DND-41 (cell line): ENCODE measurements at regions not wholly inside any gene's neighbourhood (a gene's known extent, or its start where the extent isn't known, plus 50 kb on each side); places are given as distances from the start of the nearest gene placed in this dataset.

ENCODE experiments used
- ATAC-seq: fragments of 200-7000 bp; cut with Tn5 transposase; 3 replicates; pipeline ENCODE4 v1.9.1; 2021; ENCODE audit warnings: low read depth; ENCODE audit not compliant: insufficient read depth
- DNase-seq: peaks from one replicate; pipeline ENCODE4 v3.0.0-alpha.2; 2020
- H2AFZ ChIP-seq: 2 replicates; pipeline ENCODE4 v1.6.0; 2012; ENCODE audit warnings: low read depth, low read length
- H3K27ac ChIP-seq: 2 replicates; pipeline ENCODE4 v1.5.1; 2012; ENCODE audit warnings: low read length, inconsistent platforms
- H3K27me3 ChIP-seq: fragments of 200-600 bp; sonication (generic); 2 replicates; pipeline ENCODE4 v1.6.0; 2012; ENCODE audit warnings: low read length, mild to moderate bottlenecking, inconsistent platforms; ENCODE audit not compliant: insufficient read depth, poor library complexity
- H3K36me3 ChIP-seq: 2 replicates; pipeline ENCODE4 v1.5.1; 2012; ENCODE audit warnings: low read length, inconsistent platforms; ENCODE audit not compliant: insufficient read depth
- H3K4me1 ChIP-seq: 2 replicates; pipeline ENCODE4 v1.5.1; 2012; ENCODE audit warnings: mild to moderate bottlenecking, low read length; ENCODE audit not compliant: insufficient read depth
- H3K4me2 ChIP-seq: 2 replicates; pipeline ENCODE4 v1.6.0; 2012; ENCODE audit warnings: mild to moderate bottlenecking, moderate library complexity, low read length, inconsistent platforms; ENCODE audit not compliant: insufficient read depth
- H3K4me3 ChIP-seq, 2 experiments: fragments of 200-600 bp in 1 of 2; shearing (Covaris generic) in 1 of 2; 2 replicates each; pipeline ENCODE4 v1.5.1; 2012 to 2016; ENCODE audit warnings: inconsistent platforms in 2 of 2, low read length in 2 of 2, mild to moderate bottlenecking in 2 of 2, low read depth in 1 of 2, moderate library complexity in 1 of 2
- H3K79me2 ChIP-seq: 2 replicates; pipeline ENCODE4 v1.6.0; 2012; ENCODE audit warnings: low read length, inconsistent platforms; ENCODE audit not compliant: insufficient read depth
- H3K9ac ChIP-seq: 2 replicates; pipeline ENCODE4 v1.6.0; 2012; ENCODE audit warnings: low read depth, mild to moderate bottlenecking, inconsistent platforms, low read length, moderate library complexity
- H3K9me3 ChIP-seq: 2 replicates; pipeline ENCODE4 v1.5.1; 2012; ENCODE audit warnings: low read length, moderate library complexity, mild to moderate bottlenecking, inconsistent platforms; ENCODE audit not compliant: insufficient read depth, severe bottlenecking
- H4K20me1 ChIP-seq: 2 replicates; pipeline ENCODE4 v1.6.0; 2012; ENCODE audit warnings: low read length; ENCODE audit not compliant: insufficient read depth
- EZH2 ChIP-seq: IDR thresholded peaks from 3 replicates; pipeline ENCODE4 v1.6.1; 2012; ENCODE audit warnings: borderline replicate concordance, low read depth, mild to moderate bottlenecking, moderate library complexity, low read length, inconsistent platforms; ENCODE audit not compliant: severe bottlenecking
- TF ChIP-seq, protein P1 (sequence below): IDR thresholded peaks from 2 replicates; pipeline ENCODE4 v1.5.1; 2012; ENCODE audit warnings: borderline replicate concordance, low read length, moderate library complexity, mild to moderate bottlenecking; ENCODE audit not compliant: poor library complexity, severe bottlenecking; ENCODE audit errors: extremely low read depth

DNA sequence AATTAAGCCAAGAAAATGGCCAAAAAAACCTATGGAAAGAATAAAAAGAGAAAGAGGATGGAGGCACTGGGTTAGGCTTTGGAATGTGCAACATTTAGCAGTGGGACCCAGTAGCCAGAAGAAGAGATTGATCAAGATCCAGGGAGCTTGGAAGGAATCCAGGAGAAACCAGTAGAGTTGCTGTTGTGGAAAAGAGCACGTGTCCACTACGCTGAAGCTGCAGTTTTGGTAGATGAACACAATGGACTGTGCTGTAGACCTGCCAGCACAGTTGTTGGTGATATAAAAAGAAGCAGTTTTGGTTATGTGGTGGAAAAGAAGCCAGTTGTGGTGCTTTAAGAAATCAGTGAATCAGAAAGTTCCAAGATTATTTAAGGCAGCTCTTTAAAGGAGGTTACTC is 802.2 kb upstream of the POM121L12 start:
- TF ChIP-seq EZH2, result no peak
- TF ChIP-seq, protein P1, sequence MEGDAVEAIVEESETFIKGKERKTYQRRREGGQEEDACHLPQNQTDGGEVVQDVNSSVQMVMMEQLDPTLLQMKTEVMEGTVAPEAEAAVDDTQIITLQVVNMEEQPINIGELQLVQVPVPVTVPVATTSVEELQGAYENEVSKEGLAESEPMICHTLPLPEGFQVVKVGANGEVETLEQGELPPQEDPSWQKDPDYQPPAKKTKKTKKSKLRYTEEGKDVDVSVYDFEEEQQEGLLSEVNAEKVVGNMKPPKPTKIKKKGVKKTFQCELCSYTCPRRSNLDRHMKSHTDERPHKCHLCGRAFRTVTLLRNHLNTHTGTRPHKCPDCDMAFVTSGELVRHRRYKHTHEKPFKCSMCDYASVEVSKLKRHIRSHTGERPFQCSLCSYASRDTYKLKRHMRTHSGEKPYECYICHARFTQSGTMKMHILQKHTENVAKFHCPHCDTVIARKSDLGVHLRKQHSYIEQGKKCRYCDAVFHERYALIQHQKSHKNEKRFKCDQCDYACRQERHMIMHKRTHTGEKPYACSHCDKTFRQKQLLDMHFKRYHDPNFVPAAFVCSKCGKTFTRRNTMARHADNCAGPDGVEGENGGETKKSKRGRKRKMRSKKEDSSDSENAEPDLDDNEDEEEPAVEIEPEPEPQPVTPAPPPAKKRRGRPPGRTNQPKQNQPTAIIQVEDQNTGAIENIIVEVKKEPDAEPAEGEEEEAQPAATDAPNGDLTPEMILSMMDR, result no peak
- Histone ChIP-seq H3K9ac (no peak overlapping the region), H3K27me3 (no peaks in the 10 kb centered on the region), H3K79me2 (no peaks in the 10 kb centered on the region), H3K4me1 (no peaks in the 10 kb centered on the region), H3K4me2 (no peak overlapping the region), H3K27ac (no peak overlapping the region), H3K36me3 (no peaks in the 10 kb centered on the region), H2AFZ (no peak overlapping the region), H3K9me3 (peaks cover 15% of the 10 kb centered on the region), H3K4me3 (no peak overlapping the region), H4K20me1 (no peaks in the 10 kb centered on the region)
- DNase-seq (no peak), ATAC-seq (no peak)

DNA sequence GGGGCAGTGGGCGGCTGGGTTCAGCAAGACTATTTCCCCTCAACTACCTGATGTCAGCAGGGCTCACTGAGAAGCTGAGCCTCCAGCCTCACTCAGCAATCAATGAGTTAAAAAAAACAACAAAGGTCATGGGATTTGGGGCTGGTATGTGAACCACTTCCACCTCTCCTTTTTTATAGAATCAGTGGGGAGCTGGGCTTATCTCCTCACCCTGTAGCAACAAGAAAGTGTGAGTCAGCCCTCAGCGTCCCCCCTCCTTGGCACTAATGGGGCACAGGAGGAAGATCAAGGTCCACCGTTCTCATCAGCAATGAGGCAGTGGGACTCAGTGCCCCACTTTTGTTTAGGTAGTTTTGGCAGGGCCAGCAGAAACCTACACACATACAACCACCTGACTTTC is 823.5 kb upstream of the POM121L12 start:
- no peaks in the 10 kb centered on the region for H3K27me3 ChIP-seq
- TF ChIP-seq, protein P1, result no peak
- no peak for TF ChIP-seq EZH2
- no peak overlapping the region for H3K9ac ChIP-seq
- no peaks in the 10 kb centered on the region for H3K79me2 ChIP-seq
- no peak for ATAC-seq
- H3K4me1 ChIP-seq, result no peaks in the 10 kb centered on the region
- no peaks in the 10 kb centered on the region for H3K36me3 ChIP-seq
- no peaks in the 10 kb centered on the region for H3K9me3 ChIP-seq
- H4K20me1 ChIP-seq, result no peaks in the 10 kb centered on the region
- no peak overlapping the region for H3K27ac ChIP-seq
- no peak overlapping the region for H3K4me3 ChIP-seq
- H3K4me2 ChIP-seq, result no peak overlapping the region
- H2AFZ ChIP-seq, result no peak overlapping the region
- DNase-seq, result no peak

DNA sequence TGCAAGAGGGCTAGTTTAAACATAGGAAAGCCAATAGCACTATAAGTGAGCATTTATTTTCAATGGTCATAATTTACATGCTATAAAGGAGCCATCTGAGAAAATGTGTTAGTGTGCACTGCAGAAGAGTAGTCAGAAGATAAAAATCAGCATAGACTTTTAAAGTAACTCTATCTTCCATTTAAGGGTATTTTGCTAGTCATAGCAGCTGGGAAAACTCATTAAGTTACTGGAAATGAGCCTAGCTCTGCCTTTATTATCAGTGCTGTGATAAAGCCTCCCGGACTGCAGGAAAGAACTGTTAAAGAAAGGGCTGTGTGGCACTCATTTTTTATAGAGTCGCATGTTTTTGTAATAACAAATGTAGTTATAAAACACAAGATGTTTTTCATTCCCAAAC is 825.8 kb upstream of the POM121L12 start:
- no peak for ATAC-seq
- Histone ChIP-seq H3K27me3 (no peaks in the 10 kb centered on the region), H3K27ac (no peak overlapping the region), H3K4me2 (no peak overlapping the region), H4K20me1 (no peaks in the 10 kb centered on the region), H3K36me3 (no peaks in the 10 kb centered on the region), H3K4me1 (no peaks in the 10 kb centered on the region), H3K9me3 (no peaks in the 10 kb centered on the region), H2AFZ (no peak overlapping the region), H3K79me2 (no peaks in the 10 kb centered on the region), H3K9ac (no peak overlapping the region), H3K4me3 (no peak overlapping the region)
- TF ChIP-seq, protein P1, result no peak
- TF ChIP-seq EZH2, result no peak
- DNase-seq, result no peak

DNA sequence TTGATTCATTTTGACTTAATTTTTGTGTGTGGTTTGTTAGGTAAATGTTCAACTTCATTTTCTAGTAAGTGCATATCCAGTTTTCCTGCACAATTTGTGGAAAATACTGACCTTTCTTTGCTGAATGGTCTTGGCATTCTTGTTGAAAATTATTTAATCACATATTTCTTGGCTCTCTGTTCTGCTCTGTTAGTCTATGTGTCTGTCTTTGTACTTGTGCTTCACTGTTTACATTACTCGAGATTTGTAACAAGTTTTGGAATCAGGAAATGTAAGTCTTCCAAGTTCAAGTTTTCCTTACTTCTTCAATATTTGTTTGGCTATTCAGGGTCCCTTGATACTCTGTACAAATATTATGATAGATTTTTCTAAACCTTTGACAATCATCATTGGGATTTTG is 838.2 kb upstream of the POM121L12 start:
- Histone ChIP-seq H3K4me3 (no peak overlapping the region), H3K4me1 (no peaks in the 10 kb centered on the region), H3K9ac (no peak overlapping the region), H3K79me2 (no peaks in the 10 kb centered on the region), H3K4me2 (no peak overlapping the region), H3K36me3 (no peaks in the 10 kb centered on the region), H3K27me3 (no peaks in the 10 kb centered on the region), H2AFZ (no peak overlapping the region), H3K27ac (no peak overlapping the region), H3K9me3 (no peaks in the 10 kb centered on the region), H4K20me1 (no peaks in the 10 kb centered on the region)
- ATAC-seq (no peak), DNase-seq (no peak)
- TF ChIP-seq EZH2, result no peak
- TF ChIP-seq, protein P1, result no peak
